HG03103 (cell line): ENCODE measurements at regions not wholly inside any gene's neighbourhood (a gene's known extent, or its start where the extent isn't known, plus 50 kb on each side); places are given as distances from the start of the nearest gene placed in this dataset.

Experiments
- ATAC-seq: cut with Tn5 transposase; IDR thresholded peaks from one replicate; pipeline ENCODE4 v1.9.1; 2021; ENCODE audit warnings: low read depth; ENCODE audit not compliant: unreplicated experiment

DNA sequence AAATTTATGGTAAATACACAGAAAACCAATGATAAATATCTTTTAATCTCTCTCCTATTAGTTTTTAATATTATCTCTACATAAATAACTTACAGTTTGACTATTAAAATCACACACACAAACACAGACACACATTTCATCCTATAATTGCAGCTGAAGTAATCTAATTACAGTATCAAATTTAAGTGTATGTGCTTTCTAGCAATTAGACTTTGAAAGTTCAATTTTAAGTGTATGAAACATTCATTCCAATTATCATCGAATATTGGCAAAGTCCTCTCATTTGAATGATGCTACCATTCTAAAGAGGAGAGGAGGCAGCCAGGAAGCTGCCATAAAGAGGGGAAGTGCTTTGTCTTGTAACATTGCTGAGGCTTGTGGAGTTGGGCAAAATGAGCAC, 221.2 kb upstream of the PABPC4L start:
- ATAC-seq: no peak

GRCh38 chr4:134421734-134422133, 220.1 kb upstream of the PABPC4L start:
- ATAC-seq: no peak

- ATAC-seq: no peak
These were observed 207.3 kb upstream of the PABPC4L start for GRCh38 chr4:134408897-134409296.

DNA sequence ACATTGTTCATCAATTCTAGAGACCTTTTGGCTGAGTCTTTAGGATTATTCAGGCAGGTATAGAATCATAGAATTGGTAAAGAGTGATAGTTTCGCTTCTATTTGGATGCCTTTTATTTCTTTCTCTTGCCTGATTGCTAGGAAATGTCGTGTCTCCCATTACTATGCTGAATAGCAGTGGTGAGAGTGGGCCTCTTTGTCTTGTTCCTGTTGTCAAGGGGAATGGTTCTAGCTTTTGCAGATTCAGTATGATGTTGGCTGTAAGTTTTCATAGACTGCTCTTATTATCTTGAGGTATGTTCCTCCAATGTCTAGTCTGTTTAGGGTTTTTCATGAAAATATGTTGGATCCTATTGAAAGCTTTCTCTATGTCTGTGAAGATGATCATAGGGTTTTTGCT, 200.2 kb upstream of the PABPC4L start:
- no peak for ATAC-seq

GRCh38 chr4:134393592-134393991, 192.0 kb upstream of the PABPC4L start:
- ATAC-seq: no peak

DNA sequence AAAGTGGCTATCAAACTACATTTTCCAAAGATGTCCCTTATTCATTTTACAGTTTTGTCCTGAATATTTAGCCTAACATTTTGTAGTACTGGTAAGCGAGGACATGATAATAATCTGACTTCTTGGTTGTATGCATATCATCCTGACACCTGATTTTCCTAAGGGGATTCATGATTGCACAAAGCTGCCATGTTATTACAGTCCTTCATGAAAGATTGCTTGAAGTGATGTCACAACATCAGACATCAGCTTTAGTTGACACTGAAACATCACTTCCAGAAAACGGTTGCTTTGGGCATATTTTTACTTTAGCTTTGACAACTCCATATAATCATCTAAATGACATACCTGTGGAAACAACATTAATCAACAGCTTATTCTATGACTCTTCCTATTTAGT, 188.7 kb upstream of the PABPC4L start:
- no peak for ATAC-seq

DNA sequence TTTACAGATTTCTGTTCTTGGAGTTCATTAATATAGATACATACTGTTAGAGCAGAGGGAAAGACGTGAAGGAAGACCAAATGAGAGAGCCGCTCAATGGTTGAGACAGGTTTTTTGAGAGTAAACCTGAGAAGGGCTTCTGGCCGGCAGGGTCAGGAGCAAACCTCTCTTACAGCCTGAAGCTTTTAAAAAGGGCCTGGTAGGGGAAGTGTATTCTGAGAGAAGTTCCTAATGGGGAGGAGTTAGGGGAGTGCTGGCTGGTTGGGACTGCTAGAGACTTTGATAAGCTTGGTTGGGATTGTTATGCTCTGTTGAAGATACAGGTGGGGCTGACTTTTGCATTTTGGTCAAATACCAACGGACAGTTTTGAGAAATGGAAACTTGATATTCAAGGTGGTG, 186.8 kb upstream of the PABPC4L start:
- ATAC-seq: no peak

DNA sequence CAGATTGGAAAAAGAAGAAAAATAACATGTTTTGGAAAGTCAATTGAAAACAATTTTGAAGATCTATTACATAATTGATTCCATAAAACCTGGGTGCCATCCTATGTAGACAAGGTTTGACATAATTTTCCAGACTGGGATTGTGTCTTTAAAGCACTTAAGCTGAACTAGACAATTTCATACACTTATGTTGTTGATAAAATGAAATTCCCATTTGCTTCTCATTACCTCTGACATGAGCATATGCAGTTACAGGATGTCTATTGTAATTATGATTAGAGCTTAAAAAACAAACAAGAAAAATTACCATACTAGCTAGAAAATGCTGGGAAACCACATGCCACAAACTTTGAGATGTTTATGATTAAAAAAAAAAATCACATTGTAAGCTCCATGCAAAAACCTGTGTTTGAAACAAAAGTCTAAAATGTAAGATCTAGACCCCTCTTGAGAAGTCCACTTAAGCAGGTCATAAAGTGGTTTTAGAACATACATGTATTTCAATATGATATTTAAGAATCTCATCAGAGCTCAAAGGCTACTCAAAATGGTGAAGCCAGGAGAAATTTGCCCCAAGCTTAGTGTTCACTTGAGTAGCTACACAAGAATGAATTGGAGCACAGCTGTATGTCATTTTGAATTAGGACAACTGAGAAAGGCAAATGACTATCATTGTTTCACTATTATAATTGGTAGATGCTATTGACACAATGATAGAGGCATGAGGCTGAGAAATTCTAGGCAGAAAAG, 181.1 kb upstream of the PABPC4L start:
- ATAC-seq: no peak

DNA sequence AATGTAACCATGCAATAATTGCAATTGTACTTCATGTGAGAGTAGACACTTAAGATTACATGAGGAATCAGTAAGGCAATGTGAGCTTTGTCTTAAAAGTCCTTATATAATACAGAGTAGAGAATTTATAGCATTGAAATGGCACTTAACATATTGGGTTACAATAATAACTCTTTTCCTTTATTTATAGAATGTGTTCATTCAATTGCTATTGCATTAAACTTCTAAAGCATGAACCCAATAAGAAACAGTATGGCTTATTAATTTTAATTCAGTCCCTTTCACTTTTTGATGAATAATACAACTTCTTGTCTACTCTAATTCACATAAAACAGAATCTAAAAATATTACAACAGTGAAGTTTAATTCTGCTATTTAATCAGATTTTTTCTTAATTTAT, 174.2 kb upstream of the PABPC4L start:
- ATAC-seq: no peak

- no peak for ATAC-seq
These were observed 164.3 kb upstream of the PABPC4L start for GRCh38 chr4:134365852-134366251.

- ATAC-seq: no peak
These were observed 163.3 kb upstream of the PABPC4L start for GRCh38 chr4:134364928-134365327.

DNA sequence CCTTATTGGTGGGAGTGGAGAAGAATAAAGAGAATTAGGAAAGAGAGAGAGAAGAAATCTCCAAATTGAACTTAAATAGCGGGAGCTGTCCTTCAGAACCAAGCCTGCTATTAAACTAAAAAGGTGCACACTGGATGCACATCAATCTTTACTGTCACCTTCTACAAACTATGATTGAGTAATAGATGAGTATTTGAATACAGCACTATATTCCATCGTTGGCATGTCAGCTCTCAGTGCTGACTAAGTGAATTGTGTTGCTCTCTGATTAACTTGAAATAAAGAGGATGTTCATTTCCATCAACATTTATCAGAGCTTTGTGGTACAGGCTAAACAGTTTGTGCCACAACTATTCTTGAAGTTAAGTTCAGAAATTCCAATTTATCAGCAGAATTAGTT, 143.7 kb upstream of the PABPC4L start:
- no peak for ATAC-seq

DNA sequence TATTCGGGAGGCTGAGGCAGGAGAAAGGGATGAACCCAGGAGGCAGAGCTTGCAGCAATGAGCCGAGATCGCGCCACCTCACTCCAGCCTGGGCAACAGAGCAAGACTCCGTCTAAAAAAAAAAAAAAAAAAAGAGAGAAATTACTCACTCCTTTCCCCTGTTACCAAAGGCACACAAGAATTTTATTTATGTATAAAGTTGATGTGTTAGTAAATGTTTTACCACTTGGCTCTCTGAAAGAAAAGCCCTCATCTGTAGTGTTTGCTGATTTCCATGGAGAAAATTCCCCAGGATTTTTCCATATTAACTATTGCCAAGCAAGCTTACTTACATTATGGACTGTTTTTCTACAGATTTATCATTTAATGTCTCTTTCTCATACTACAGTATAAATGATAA, 142.1 kb upstream of the PABPC4L start:
- no peak for ATAC-seq

DNA sequence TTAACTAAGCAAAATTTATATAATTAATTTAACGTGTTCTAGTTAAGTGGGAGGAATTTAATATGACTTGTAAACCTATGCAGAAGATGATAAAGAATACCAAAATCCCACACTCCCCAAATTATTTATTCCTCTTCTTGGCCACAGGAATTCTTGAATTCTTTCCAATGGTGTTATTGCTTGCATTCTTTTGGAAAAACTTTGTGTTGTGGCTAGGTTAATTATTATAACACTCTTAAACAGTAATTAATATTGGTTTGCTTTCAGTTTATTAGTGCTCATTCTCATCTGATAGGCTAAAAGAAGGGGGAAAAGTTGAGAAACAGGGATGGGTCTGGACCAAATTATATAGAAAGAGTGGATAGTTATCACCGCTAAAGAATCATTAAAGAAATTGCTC, 141.5 kb upstream of the PABPC4L start:
- ATAC-seq: no peak

DNA sequence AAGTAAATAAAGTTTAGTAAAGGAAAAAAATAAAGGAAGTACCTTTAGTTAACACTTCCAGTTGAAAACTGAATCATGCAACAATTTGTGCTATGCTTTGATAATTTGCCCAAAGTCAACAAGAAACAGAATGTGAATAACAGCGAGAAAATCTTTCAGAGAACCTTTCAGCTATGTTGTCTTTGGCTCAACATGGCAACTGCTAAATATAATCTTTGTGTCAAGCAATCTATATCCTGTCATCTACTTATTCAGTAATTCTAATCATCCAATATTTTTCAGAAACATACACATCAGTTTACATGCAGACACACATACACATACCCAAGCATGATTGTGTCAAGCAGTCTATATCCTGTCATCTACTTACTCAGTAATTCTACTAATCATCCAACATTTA, 136.0 kb upstream of the PABPC4L start:
- no peak for ATAC-seq

- ATAC-seq: no peak
These were observed 127.2 kb upstream of the PABPC4L start for GRCh38 chr4:134328741-134329140.

DNA sequence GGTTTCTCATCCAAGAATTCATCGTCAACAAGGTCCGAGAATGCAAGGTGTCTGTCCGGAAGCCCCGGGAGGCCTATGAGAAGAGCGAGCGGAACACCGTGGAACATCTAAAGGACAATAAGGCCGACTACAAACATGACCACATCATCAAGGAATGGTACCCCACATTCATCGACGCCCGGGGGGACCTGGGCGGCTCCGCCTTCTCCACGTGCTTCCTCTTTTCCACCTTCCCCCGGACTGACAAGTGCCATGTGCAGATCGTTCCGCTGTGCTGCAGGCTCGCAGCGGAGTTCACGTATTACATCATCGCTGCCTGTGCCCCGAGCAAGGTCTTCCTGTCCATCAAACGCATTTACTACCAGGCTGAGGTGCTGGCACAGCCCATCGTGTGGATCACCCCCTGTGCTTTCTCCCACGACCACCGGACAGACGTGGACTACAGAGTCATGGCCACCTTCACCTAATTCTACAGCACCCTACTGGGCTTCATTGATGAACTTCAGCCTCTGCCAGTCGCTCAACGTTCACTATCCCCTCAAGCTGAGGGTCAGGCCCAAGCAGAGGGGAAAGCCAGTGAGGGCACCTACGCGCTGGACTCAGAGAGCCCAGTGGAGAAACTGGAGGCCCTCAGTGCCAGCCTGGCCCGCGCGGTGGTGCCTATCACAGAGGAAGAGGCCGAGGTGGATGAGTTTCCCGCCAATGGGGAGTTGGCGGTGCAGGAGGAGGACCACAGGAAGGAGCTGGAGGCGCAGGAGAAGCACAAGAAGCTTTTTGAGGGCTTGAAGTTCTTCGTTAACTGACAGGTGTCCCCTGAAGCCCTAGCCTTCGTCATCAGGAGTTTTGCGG, 125.9 kb upstream of the PABPC4L start:
- ATAC-seq: no peak

- no peak for ATAC-seq
These were observed 125.3 kb upstream of the PABPC4L start for GRCh38 chr4:134326866-134327265.

- ATAC-seq: no peak
These were observed 122.6 kb upstream of the PABPC4L start for GRCh38 chr4:134324179-134324578.

DNA sequence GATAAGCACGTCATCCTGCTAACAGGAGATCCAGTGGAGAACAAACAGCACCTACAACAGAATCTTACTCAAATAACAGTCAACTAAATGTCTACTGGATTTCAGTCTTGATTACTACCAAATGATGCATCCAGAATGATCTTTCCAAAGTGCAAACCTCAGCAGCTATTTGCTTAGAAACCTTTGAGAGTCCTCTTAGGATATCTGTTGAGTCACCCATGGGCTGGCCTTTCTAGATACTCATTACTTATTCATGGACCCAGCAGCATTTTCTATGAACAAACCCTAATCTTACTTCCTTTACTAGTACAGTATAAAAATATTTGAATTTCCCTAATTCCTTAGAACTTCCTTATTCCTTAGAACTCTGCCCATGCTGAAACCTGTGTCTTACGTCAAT, 118.5 kb upstream of the PABPC4L start:
- ATAC-seq: no peak

GRCh38 chr4:134313591-134313990, 112.0 kb upstream of the PABPC4L start:
- no peak for ATAC-seq

- no peak for ATAC-seq
These were observed 108.1 kb upstream of the PABPC4L start for GRCh38 chr4:134309715-134310114.
